ENCODE measurements at regions not wholly inside any gene's neighbourhood (a gene's known extent, or its start where the extent isn't known, plus 50 kb on each side); places are given as distances from the start of the nearest gene placed in this dataset.

GRCh38 chr7:156176039-156176438 lies 363.8 kb upstream of the SHH start:
- TF ChIP-seq MAX (IDR thresholded peaks at IDR 0.05): no peak
- TF ChIP-seq RAD21 (IDR thresholded peaks at IDR 0.05): no peak
- TF ChIP-seq RXRA (IDR thresholded peaks at IDR 0.05): no peak
- TF ChIP-seq JUND (IDR thresholded peaks at IDR 0.05): no peak
- TF ChIP-seq CTCF (IDR thresholded peaks at IDR 0.05; ENCODE audit: low read depth, low read length, missing input control): no peak
- TF ChIP-seq SP1 (IDR thresholded peaks at IDR 0.05): no peak
- TF ChIP-seq YY1 (IDR thresholded peaks at IDR 0.05): no peak
- TF ChIP-seq EGR1 (IDR thresholded peaks at IDR 0.05; ENCODE audit: low read depth in 2 of 2): no peak
- TF ChIP-seq HNF4G (IDR thresholded peaks at IDR 0.05): no peak
- no peak for TF ChIP-seq ATF3 (IDR thresholded peaks at IDR 0.05)
